Left ventricle myocardium inferior (tissue), 1 donor: ENCODE measurements at regions not wholly inside any gene's neighbourhood (a gene's known extent, or its start where the extent isn't known, plus 50 kb on each side); places are given as distances from the start of the nearest gene placed in this dataset.

Experiments used
- DNase-seq: peaks from one replicate; pipeline ENCODE4 v3.0.0-alpha.2; 2020
- H3K27ac ChIP-seq: fragments of 200-600 bp; replicated peaks from 2 replicates; pipeline ENCODE4 v1.8.0; 2021
- H3K27me3 ChIP-seq: fragments of 200-600 bp; 2 replicates; pipeline ENCODE4 v1.8.0; 2021; ENCODE audit warnings: low read depth
- H3K36me3 ChIP-seq: fragments of 200-600 bp; 2 replicates; pipeline ENCODE4 v1.8.0; 2021
- H3K4me1 ChIP-seq: fragments of 200-600 bp; 2 replicates; pipeline ENCODE4 v1.8.0; 2021
- H3K4me3 ChIP-seq: fragments of 200-600 bp; 2 replicates; pipeline ENCODE4 v1.8.0; 2021; ENCODE audit warnings: mild to moderate bottlenecking, moderate library complexity
- H3K9me3 ChIP-seq: fragments of 200-600 bp; replicated peaks from 2 replicates; pipeline ENCODE4 v1.8.0; 2021
- CTCF ChIP-seq: fragments of 200-600 bp; IDR thresholded peaks from 2 replicates; pipeline ENCODE4 v1.8.0; 2021; ENCODE audit warnings: antibody characterized with exemption, mild to moderate bottlenecking, borderline replicate concordance
- intact Hi-C: fragments of 100-400 bp; cut with micrococcal nuclease; formaldehyde crosslinking; loops from one replicate; pipeline ENCODE4 v1.11.0; 2022
- donor health status: DM: no; HTN: yes; CAD: no; lungs with severe emphysema.

- Histone ChIP-seq H3K4me1 (no peaks in the 10 kb centered on the region), H3K9me3 (peaks cover 44% of the 10 kb centered on the region), H3K27ac (no peak overlapping the region), H3K4me3 (no peak overlapping the region), H3K27me3 (no peaks in the 10 kb centered on the region), H3K36me3 (no peaks in the 10 kb centered on the region)
- TF ChIP-seq CTCF = no peak
- no peak for DNase-seq
- intact Hi-C loops = no loop called here
Observed at GRCh38 chr6:114659513-114659912, 316.7 kb upstream of the HS3ST5 start.

- intact Hi-C loops = no loop called here
- DNase-seq = no peak
- H3K36me3 ChIP-seq = no peaks in the 10 kb centered on the region
Observed at GRCh38 chr6:114651611-114652010, 308.8 kb upstream of the HS3ST5 start.

GRCh38 chr6:114650891-114651290 lies 308.1 kb upstream of the HS3ST5 start:
- no peak overlapping the region for H3K27ac ChIP-seq
- no peaks in the 10 kb centered on the region for H3K27me3 ChIP-seq
- intact Hi-C loops = no loop called here
- H3K4me1 ChIP-seq = no peaks in the 10 kb centered on the region
- peaks cover 5% of the 10 kb centered on the region for H3K9me3 ChIP-seq
- no peak for DNase-seq
- no peak overlapping the region for H3K4me3 ChIP-seq
- no peaks in the 10 kb centered on the region for H3K36me3 ChIP-seq
- TF ChIP-seq CTCF = no peak

More at GRCh38 chr6:114651611-114652010, 308.8 kb upstream of the HS3ST5 start:
- no peak overlapping the region for H3K27ac ChIP-seq
- no peak overlapping the region for H3K4me3 ChIP-seq
- peaks cover 5% of the 10 kb centered on the region for H3K9me3 ChIP-seq
- TF ChIP-seq CTCF = no peak
- H3K27me3 ChIP-seq = no peaks in the 10 kb centered on the region
- H3K4me1 ChIP-seq = no peaks in the 10 kb centered on the region

- intact Hi-C loops = no loop called here
- Histone ChIP-seq H3K4me3 (no peak overlapping the region), H3K36me3 (no peaks in the 10 kb centered on the region), H3K27ac (no peak overlapping the region), H3K4me1 (no peaks in the 10 kb centered on the region), H3K9me3 (peaks cover 5% of the 10 kb centered on the region), H3K27me3 (no peaks in the 10 kb centered on the region)
- DNase-seq = no peak
- no peak for TF ChIP-seq CTCF
Observed at GRCh38 chr6:114649298-114649697, 306.5 kb upstream of the HS3ST5 start.

GRCh38 chr6:114648847-114649246 lies 306.0 kb upstream of the HS3ST5 start:
- Histone ChIP-seq H3K4me3 (no peak overlapping the region), H3K36me3 (no peaks in the 10 kb centered on the region), H3K9me3 (peaks cover 5% of the 10 kb centered on the region), H3K27me3 (no peaks in the 10 kb centered on the region), H3K27ac (no peak overlapping the region), H3K4me1 (no peaks in the 10 kb centered on the region)
- intact Hi-C loops = no loop called here
- no peak for TF ChIP-seq CTCF
- no peak for DNase-seq

- intact Hi-C loops = no loop called here
- H3K27ac ChIP-seq = no peak overlapping the region
- H3K4me3 ChIP-seq = no peak overlapping the region
- H3K27me3 ChIP-seq = no peaks in the 10 kb centered on the region
- no peaks in the 10 kb centered on the region for H3K36me3 ChIP-seq
- H3K4me1 ChIP-seq = no peaks in the 10 kb centered on the region
- peaks cover 6% of the 10 kb centered on the region for H3K9me3 ChIP-seq
- no peak for DNase-seq
- no peak for TF ChIP-seq CTCF
Observed at GRCh38 chr6:114638341-114638740, 295.5 kb upstream of the HS3ST5 start.
